Nephron progenitor cell (in vitro differentiated cells): ENCODE measurements at regions not wholly inside any gene's neighbourhood (a gene's known extent, or its start where the extent isn't known, plus 50 kb on each side); places are given as distances from the start of the nearest gene placed in this dataset.

Source experiments
- DNase-seq: peaks from one replicate; pipeline ENCODE4 v3.0.0; 2021
- H3K27ac Mint-ChIP-seq: 2 replicates; pipeline ENCODE4 v1.8.0; 2021; ENCODE audit warnings: mild to moderate bottlenecking, moderate library complexity, mixed read lengths
- H3K27me3 Mint-ChIP-seq: 2 replicates; pipeline ENCODE4 v1.8.0; 2021; ENCODE audit warnings: mild to moderate bottlenecking, low read depth, mixed read lengths; ENCODE audit not compliant: poor library complexity
- H3K36me3 Mint-ChIP-seq: 2 replicates; pipeline ENCODE4 v1.8.0; 2021; ENCODE audit warnings: low read depth, mixed read lengths
- H3K4me1 Mint-ChIP-seq: 2 replicates; pipeline ENCODE4 v1.8.0; 2021; ENCODE audit warnings: mixed read lengths
- H3K4me3 Mint-ChIP-seq: 2 replicates; pipeline ENCODE4 v1.8.0; 2021; ENCODE audit warnings: mild to moderate bottlenecking, moderate library complexity, mixed read lengths
- H3K9me3 Mint-ChIP-seq: 2 replicates; pipeline ENCODE4 v1.8.0; 2021; ENCODE audit warnings: mild to moderate bottlenecking, moderate library complexity, mixed read lengths
- TF ChIP-seq, protein P1 (sequence below): fragments of 200-600 bp; sonication (generic); IDR thresholded peaks from 2 replicates; pipeline ENCODE4 v1.5.0; 2021; ENCODE audit warnings: antibody characterized with exemption

DNA sequence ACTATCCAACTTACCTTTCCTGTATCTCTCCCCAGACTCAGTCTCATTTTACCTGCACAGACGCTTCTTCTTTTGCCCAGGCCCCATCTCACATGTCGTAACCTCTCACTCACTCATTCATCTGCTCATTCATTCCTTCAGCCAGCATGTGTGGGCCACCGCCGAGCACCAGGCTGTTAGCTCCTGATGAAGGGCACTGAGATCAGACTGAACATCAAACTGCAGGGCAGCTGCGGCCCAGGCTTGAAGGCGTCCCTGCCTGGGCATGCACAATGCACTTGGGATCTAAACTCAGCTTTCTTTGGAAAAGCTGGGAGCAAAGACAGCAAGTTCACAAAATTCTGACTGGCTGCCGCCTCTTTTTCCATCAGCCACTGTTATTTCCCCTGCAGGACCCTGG, 1456.3 kb downstream of the BRD1 start:
- Mint-ChIP-seq H3K4me1 (peaks cover 18% of the 10 kb centered on the region), H3K4me3 (no peak overlapping the region), H3K9me3 (no peaks in the 10 kb centered on the region), H3K36me3 (no peaks in the 10 kb centered on the region), H3K27ac (no peak overlapping the region), H3K27me3 (peaks cover 36% of the 10 kb centered on the region)
- TF ChIP-seq, protein P1, sequence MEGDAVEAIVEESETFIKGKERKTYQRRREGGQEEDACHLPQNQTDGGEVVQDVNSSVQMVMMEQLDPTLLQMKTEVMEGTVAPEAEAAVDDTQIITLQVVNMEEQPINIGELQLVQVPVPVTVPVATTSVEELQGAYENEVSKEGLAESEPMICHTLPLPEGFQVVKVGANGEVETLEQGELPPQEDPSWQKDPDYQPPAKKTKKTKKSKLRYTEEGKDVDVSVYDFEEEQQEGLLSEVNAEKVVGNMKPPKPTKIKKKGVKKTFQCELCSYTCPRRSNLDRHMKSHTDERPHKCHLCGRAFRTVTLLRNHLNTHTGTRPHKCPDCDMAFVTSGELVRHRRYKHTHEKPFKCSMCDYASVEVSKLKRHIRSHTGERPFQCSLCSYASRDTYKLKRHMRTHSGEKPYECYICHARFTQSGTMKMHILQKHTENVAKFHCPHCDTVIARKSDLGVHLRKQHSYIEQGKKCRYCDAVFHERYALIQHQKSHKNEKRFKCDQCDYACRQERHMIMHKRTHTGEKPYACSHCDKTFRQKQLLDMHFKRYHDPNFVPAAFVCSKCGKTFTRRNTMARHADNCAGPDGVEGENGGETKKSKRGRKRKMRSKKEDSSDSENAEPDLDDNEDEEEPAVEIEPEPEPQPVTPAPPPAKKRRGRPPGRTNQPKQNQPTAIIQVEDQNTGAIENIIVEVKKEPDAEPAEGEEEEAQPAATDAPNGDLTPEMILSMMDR: no peak
- DNase-seq: no peak

- H3K4me1 Mint-ChIP-seq: peaks cover 18% of the 10 kb centered on the region
- H3K4me3 Mint-ChIP-seq: no peak overlapping the region
- TF ChIP-seq, protein P1: no peak
- no peaks in the 10 kb centered on the region for H3K36me3 Mint-ChIP-seq
- no peak for DNase-seq
- no peaks in the 10 kb centered on the region for H3K9me3 Mint-ChIP-seq
- H3K27ac Mint-ChIP-seq: no peak overlapping the region
- peaks cover 30% of the 10 kb centered on the region for H3K27me3 Mint-ChIP-seq
Observed at GRCh38 chr22:48370508-48371325, 1457.0 kb downstream of the BRD1 start.

GRCh38 chr22:48369789-48370507, 1457.7 kb downstream of the BRD1 start:
- Mint-ChIP-seq H3K4me1 (peaks cover 18% of the 10 kb centered on the region), H3K4me3 (no peak overlapping the region), H3K9me3 (no peaks in the 10 kb centered on the region), H3K27me3 (peaks cover 27% of the 10 kb centered on the region), H3K27ac (no peak overlapping the region), H3K36me3 (no peaks in the 10 kb centered on the region)
- TF ChIP-seq, protein P1: no peak
- no peak for DNase-seq

DNA sequence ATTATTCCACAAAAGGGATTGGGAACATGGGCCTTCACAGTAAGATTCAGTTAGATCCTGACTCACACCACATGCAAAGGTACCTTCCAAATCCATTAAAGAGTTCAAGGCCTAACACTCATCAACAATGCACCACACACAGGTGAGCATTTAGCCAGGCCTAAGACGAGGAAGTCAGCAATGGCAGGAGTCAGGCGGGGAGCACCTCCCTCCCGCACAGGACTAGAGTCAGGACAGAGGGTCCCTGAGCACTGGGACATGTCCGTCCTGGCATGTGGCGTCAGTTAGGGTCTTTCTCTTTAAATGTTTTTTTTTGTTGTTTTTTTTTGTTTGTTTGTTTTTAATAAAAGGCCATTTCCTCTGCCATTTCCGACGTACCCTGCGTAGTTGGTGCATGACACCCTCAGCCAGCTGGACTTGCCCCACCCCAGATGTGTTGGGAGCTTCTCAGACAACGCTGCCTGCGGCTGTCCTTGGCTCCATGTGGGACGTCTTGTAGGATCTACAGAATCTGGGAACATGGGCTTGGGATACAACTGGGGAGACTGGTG, 1458.6 kb downstream of the BRD1 start:
- Mint-ChIP-seq H3K4me1 (peaks cover 18% of the 10 kb centered on the region), H3K4me3 (no peak overlapping the region), H3K9me3 (no peaks in the 10 kb centered on the region), H3K27me3 (peaks cover 29% of the 10 kb centered on the region), H3K27ac (no peak overlapping the region), H3K36me3 (no peaks in the 10 kb centered on the region)
- TF ChIP-seq, protein P1: no peak
- DNase-seq: no peak

DNA sequence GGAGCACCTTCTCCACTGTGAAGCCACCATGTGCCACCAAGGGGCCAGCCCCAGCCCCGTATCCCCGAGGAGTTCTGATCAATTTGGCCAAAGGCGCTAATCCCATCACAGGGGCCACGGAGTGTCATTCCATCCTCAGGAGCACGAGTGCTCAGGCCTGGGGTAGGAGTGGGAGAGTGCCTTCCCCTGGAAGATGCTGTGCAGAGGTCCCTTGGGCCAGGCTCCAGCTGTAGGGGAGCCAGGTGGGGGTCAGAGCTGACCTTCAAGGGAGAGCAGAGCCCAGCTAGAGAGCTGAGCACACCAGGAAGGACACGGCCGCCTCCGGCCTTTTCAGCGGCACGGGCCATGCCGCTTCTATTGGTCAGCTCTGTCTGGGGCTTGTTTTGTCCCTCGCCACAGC, 1459.9 kb downstream of the BRD1 start:
- Mint-ChIP-seq H3K27ac (no peak overlapping the region), H3K4me3 (no peak overlapping the region), H3K36me3 (no peaks in the 10 kb centered on the region), H3K9me3 (no peaks in the 10 kb centered on the region), H3K27me3 (peaks cover 23% of the 10 kb centered on the region), H3K4me1 (peaks cover 18% of the 10 kb centered on the region)
- DNase-seq: no peak
- TF ChIP-seq, protein P1: no peak
